Stomach (tissue), 4 donors: ENCODE measurements at regions not wholly inside any gene's neighbourhood (a gene's known extent, or its start where the extent isn't known, plus 50 kb on each side); places are given as distances from the start of the nearest gene placed in this dataset.

Experiments used
- EP300 ChIP-seq: sonication (generic); formaldehyde crosslinking; IDR thresholded peaks from one replicate; pipeline ENCODE4 v1.6.1; 2017; ENCODE audit warnings: antibody characterized with exemption
- POLR2A ChIP-seq, 4 donors: fragments of 450-650 bp; IDR thresholded peaks; one replicate each; pipeline ENCODE4 v1.6.1; 2016; ENCODE audit warnings: antibody characterized with exemption in 4 of 4, control low read depth in 2 of 4, mild to moderate bottlenecking in 1 of 4, moderate library complexity in 1 of 4
- POLR2AphosphoS5 ChIP-seq, 3 donors: sonication (generic); formaldehyde crosslinking; IDR thresholded peaks; one replicate each; pipeline ENCODE4 v1.6.1; 2016; ENCODE audit warnings: antibody characterized with exemption in 3 of 3
- TF ChIP-seq, protein P1 (sequence below), 7 experiments: fragments of 450-650 bp in 4 of 7; fragments of 200-600 bp in 3 of 7; sonication (generic) in 3 of 7; IDR thresholded peaks; one replicate each; pipeline ENCODE4 v1.5.1; 2016 to 2019; ENCODE audit warnings: antibody characterized with exemption in 7 of 7, control low read depth in 2 of 7, mild to moderate bottlenecking in 1 of 7

DNA sequence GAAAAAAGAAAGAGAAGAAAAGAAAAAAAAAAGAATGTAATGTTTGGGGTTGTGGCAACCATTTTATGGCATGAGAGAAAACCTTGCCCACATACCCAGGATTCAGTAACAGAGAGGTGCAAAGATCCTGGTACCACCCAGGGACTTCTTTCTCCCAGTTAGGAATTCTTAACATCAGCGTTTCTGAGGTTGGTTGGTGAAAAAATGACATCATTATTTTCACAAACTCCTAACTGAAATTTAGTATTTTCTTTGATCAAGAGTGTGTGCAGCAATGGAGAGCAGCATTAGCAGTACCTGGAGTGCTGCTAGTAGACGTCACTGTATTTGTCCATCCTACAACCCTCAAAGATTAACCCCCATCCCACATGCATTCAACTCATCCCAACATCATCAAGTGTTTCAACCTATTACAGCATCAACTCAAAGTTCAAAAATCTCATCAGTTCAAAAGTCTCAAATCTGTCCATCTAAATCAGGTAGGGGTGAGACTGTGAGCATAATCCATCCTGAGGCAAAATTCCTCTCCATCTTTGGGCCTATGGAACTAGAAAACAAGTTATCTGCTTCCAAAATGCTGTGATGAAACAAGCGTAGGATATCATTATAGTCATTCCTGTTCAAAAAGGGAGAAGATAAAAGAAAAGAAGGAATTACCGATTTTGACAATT is 60.1 kb upstream of the MSX2 start:
- TF ChIP-seq, protein P1, sequence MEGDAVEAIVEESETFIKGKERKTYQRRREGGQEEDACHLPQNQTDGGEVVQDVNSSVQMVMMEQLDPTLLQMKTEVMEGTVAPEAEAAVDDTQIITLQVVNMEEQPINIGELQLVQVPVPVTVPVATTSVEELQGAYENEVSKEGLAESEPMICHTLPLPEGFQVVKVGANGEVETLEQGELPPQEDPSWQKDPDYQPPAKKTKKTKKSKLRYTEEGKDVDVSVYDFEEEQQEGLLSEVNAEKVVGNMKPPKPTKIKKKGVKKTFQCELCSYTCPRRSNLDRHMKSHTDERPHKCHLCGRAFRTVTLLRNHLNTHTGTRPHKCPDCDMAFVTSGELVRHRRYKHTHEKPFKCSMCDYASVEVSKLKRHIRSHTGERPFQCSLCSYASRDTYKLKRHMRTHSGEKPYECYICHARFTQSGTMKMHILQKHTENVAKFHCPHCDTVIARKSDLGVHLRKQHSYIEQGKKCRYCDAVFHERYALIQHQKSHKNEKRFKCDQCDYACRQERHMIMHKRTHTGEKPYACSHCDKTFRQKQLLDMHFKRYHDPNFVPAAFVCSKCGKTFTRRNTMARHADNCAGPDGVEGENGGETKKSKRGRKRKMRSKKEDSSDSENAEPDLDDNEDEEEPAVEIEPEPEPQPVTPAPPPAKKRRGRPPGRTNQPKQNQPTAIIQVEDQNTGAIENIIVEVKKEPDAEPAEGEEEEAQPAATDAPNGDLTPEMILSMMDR (IDR thresholded peaks at IDR 0.05): no peak
- no peak for TF ChIP-seq POLR2A (IDR thresholded peaks at IDR 0.05)
- no peak for TF ChIP-seq EP300
- no peak for TF ChIP-seq POLR2AphosphoS5 (IDR thresholded peaks at IDR 0.05)
